NCI-H1694 treated with DMSO at 0.1 percent for 48 hours (cell line): ENCODE measurements at regions not wholly inside any gene's neighbourhood (a gene's known extent, or its start where the extent isn't known, plus 50 kb on each side); places are given as distances from the start of the nearest gene placed in this dataset.

Experiments used
- DNase-seq: peaks from one replicate; lab custom pipeline; 2025; lab: John Stamatoyannopoulos, UW

DNA sequence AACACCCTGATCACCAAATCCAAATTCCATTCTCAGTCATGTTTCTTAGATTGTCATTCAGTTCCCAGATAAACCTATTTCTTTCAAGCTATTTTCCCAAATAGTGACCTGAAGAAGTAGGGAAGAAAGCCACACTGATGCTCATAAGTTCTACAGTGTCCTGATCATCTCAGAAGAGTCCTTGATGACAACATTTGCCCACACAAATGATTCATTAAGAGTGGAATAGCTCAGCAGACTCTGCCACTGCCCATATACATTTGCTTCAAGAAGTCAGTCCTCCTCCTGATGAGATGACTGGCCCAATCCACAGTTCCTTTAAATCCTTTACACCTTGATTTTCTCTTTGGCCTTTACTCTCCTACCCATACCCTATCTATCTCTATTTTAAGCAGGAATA lies 283.7 kb upstream of the NR4A3 start:
- DNase-seq: no peak

DNA sequence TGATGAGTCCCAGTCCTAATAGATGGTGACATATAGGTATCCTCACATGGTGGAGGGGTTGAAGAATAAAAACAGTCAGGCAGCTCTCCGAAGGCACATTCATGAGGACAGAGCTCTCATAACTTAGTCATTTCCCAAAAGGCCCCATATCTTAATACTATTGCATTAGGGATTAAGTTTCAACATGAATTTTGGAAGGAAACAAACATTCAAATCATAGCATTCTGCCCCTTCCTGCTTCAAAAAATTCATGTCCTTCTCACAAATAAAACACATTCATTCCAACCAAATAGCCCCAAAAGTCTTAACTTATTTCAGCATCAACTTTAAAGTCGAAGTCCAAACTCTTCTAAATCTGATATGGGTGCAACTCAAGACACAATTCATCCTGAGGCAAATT lies 277.2 kb upstream of the NR4A3 start:
- DNase-seq: no peak

DNA sequence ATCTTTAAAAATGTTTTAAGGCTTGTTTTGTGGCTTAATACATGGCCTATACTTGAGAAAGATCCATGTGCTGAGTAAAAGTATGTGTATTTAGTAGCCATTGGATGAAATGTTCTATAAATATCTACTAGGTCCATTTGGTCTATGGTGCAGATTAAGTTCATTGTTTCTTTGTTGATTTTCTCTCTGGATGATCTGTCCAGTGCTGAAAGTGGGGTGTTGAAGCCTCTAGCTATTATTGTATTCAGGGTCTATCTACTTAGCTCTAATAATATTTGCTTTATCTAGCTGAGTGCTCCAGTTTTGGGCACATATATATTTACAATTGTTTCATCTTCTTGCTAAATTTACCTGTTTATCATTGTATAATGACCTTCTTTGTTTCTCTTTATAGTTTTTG lies 272.2 kb upstream of the NR4A3 start:
- no peak for DNase-seq

DNA sequence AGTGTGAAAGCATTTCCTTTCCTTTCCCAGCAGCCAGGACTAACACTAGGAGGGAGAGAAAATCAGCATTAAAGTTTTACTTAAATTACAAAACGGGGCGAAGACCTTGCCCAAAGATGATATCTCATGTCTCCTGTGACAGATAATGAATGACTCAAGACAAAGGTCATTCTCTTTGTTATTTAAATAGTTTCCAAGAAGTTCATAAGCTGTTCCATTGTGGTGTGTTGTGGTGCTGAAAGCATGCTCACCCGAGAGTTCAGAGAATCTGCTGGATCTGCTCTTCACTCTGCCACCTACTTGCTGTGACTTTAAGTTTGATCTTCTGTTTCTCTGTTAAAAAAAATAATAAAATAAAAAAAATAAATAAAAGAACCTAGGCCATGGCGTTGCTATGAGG lies 265.9 kb upstream of the NR4A3 start:
- no peak for DNase-seq

DNA sequence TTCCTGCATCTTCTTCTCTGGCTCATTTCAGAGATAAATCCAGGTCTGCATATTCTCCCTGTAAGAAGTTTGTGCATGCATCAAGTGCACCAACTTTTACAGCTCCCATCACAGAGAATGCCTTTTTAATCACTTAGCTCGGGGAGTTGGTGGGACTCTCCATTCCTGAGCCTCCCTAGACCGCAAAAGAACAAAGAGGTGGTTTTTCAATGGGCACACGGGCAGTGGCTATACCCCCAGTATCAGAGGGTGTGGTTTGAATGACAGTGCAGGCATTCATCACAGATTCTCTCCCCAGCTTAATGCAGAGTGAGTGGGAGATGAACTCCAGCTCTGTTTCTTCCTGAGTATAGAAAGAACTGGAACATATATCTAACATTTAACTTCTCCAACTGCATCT lies 264.7 kb upstream of the NR4A3 start:
- DNase-seq: no peak

GRCh38 chr9:99557816-99558215 lies 263.9 kb upstream of the NR4A3 start:
- DNase-seq: no peak

- no peak for DNase-seq
Measured at GRCh38 chr9:99559776-99560175, 261.9 kb upstream of the NR4A3 start.

GRCh38 chr9:99560561-99560960 lies 261.1 kb upstream of the NR4A3 start:
- DNase-seq: no peak

GRCh38 chr9:99561509-99561917 lies 260.2 kb upstream of the NR4A3 start:
- no peak for DNase-seq

- DNase-seq: no peak
Measured at GRCh38 chr9:99561961-99562565, 259.6 kb upstream of the NR4A3 start.

DNA sequence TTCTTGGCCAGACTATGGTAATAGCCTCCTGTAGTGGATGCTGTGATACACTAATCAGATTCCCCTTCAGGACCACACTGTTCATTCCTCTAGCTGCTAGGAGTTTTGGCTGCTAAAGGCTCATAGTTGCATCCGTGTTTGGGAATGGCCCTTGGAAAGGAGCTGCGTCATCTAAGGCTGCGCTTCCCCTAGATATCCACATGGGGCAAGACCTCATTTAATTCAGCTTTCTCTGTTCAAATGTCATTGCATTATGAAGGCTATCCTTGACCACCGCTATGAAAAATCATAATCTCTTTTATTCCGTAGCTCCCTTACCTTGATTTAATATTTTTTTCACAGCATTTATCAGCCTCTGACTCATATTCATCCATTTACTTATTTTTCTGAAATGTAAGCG lies 258.3 kb upstream of the NR4A3 start:
- no peak for DNase-seq

GRCh38 chr9:99565203-99565602 lies 256.5 kb upstream of the NR4A3 start:
- no peak for DNase-seq

DNA sequence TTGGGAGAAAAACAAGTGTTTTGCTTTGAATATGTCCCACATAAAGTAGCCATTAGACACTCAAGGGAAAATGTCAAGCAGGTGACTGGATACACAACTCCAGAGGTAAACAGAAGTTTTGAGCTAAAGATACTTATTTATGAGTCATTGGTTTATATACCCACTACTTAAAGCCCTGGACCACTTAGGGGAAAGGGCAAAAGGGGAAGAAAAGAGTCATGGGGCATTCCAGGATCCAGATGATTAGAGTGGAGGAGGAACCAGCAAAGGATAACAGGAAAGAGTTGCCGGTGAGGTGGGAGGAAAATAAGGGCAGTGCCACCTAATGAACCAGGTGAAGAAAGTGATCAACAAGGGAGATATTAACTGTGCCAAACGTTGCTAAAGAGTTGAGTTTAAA lies 254.2 kb upstream of the NR4A3 start:
- DNase-seq: no peak

DNA sequence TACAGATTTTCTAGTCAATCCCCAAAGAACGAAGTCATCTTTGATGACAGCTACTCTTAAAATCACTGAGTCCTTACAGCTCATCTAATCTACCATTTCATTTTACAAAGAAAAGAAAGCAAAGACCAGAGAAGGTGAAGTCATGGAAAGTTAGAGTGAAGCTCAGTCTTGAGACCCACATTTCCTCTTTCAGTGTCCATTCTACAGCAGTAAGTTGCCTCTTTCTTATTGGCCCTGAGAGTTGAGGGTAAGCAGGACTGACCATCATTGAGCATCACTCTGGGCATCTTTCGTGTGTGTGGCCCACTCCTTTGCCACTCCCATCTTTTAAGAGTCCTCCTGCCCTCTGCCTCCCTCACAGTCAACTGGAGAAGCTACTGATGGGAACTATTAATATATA lies 251.8 kb upstream of the NR4A3 start:
- no peak for DNase-seq

GRCh38 chr9:99572567-99572966 lies 249.1 kb upstream of the NR4A3 start:
- no peak for DNase-seq

GRCh38 chr9:99573085-99573484 lies 248.6 kb upstream of the NR4A3 start:
- no peak for DNase-seq

- no peak for DNase-seq
Measured at GRCh38 chr9:99573886-99574285, 247.8 kb upstream of the NR4A3 start.

- DNase-seq: no peak
Measured at GRCh38 chr9:99576002-99576401, 245.7 kb upstream of the NR4A3 start.

- no peak for DNase-seq
Measured at GRCh38 chr9:99576876-99577275, 244.8 kb upstream of the NR4A3 start.

- DNase-seq: no peak
Measured at GRCh38 chr9:99577351-99577750, 244.3 kb upstream of the NR4A3 start.

DNA sequence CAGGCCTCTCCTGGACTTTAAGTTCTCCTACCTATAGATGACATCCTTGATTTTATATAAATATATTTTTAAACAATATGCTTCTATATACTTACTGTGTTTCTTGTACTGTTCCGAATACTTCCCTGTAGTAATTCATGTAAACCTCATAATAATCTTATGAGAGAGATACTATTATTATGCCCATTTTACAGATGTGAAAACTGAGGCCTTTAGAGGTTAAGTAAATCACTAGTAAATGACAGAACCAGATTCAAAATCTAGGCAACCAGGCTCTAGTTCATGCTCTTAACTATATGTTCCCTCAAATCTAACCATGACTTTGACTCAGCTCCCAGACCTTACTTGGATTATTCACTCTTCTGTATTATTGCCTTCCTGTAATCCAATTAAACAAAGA lies 243.0 kb upstream of the NR4A3 start:
- DNase-seq: no peak

- no peak for DNase-seq
Measured at GRCh38 chr9:99579964-99580363, 241.7 kb upstream of the NR4A3 start.

DNA sequence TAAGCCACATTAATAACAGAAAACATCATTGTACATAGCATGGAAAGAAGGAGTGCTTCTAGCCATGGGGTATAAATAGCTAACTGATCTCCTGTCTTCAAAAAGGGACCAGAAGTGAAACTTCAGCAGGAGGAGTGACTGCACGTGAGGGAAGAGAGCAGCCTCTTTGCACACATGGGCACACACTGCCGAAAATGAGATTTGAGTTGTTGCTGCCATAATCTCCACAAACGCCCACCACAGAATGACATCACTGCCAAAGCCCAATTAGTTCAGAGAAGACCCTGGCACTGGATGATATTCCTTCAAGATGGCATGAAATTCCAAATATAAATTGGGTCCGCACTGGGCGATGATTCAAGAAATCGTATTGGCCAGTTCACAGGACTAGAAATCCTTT lies 238.9 kb upstream of the NR4A3 start:
- no peak for DNase-seq

DNA sequence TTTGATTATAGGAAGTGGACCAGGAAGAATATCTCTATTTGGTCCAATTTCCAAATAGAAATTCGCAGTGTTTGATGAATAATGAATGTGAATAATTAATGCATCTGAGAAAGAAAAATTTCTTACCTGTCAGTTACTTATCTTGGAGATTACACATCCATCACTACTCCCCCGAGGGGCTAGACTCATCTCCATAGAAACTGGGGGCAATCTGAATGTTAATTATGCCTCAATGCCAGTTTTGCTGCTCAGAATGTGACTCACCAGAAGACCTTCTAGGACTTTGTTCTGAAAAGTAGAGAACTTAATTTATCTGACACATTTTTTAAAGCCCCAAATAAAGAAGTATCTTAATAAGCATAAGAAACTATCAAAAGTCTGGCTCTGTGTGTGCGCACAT lies 233.4 kb upstream of the NR4A3 start:
- no peak for DNase-seq

- no peak for DNase-seq
Measured at GRCh38 chr9:99588747-99589146, 232.9 kb upstream of the NR4A3 start.
